Uterus (tissue), 2 donors: ENCODE measurements at regions not wholly inside any gene's neighbourhood (a gene's known extent, or its start where the extent isn't known, plus 50 kb on each side); places are given as distances from the start of the nearest gene placed in this dataset.

ENCODE experiments used
- CTCF ChIP-seq, 4 experiments: fragments of 200-600 bp in 2 of 4; fragments of 450-650 bp in 2 of 4; sonication (generic) in 2 of 4; IDR thresholded peaks; one replicate each; pipeline ENCODE4 v1.5.1; 2016 to 2019; ENCODE audit warnings: antibody characterized with exemption in 4 of 4, mild to moderate bottlenecking in 2 of 4, moderate library complexity in 1 of 4
- POLR2A ChIP-seq, 2 donors: fragments of 450-650 bp; IDR thresholded peaks; one replicate each; pipeline ENCODE4 v1.6.1; 2016; ENCODE audit warnings: antibody characterized with exemption in 2 of 2, mild to moderate bottlenecking in 1 of 2, moderate library complexity in 1 of 2

- TF ChIP-seq CTCF (IDR thresholded peaks at IDR 0.05) (no peak), POLR2A (IDR thresholded peaks at IDR 0.05) (no peak)
Measured at GRCh38 chr12:130263025-130263424, 74.7 kb upstream of the PIWIL1 start.
